Cardiac fibroblast (primary cell): ENCODE measurements at regions not wholly inside any gene's neighbourhood (a gene's known extent, or its start where the extent isn't known, plus 50 kb on each side); places are given as distances from the start of the nearest gene placed in this dataset.

ENCODE experiments used
- DNase-seq, 2 donors: peaks; one replicate each; pipeline versions ENCODE4 v3.0.0 to v3.0.0-alpha.2; 2010; ENCODE audit warnings: low read depth in 2 of 2
- H3K4me3 ChIP-seq, 2 donors: replicated peaks in 1 of 2; 1 replicate in 1 of 2; 2 replicates in 1 of 2; pipeline ENCODE4 v1.5.1; 2011; ENCODE audit warnings: low read depth in 2 of 2, low read length in 2 of 2, mild to moderate bottlenecking in 2 of 2, moderate library complexity in 1 of 2
- CTCF ChIP-seq: IDR thresholded peaks from one replicate; pipeline ENCODE4 v1.5.1; 2011; ENCODE audit warnings: low read depth, mild to moderate bottlenecking, low read length, inconsistent platforms

GRCh38 chr16:73735954-73736353, 560.7 kb upstream of the PSMD7 start:
- TF ChIP-seq CTCF, result no peak
- H3K4me3 ChIP-seq, result no peak overlapping the region
- no peak for DNase-seq

- DNase-seq, result peak; percentile 19 to 69
- H3K4me3 ChIP-seq, result no peak overlapping the region
- TF ChIP-seq CTCF, result no peak
Observed at GRCh38 chr16:73735018-73735417, 561.6 kb upstream of the PSMD7 start.

- no peak for TF ChIP-seq CTCF
- no peak for DNase-seq
- H3K4me3 ChIP-seq, result no peak overlapping the region
Observed at GRCh38 chr16:73732681-73733080, 563.9 kb upstream of the PSMD7 start.

- H3K4me3 ChIP-seq, result no peak overlapping the region
- no peak for TF ChIP-seq CTCF
- DNase-seq, result no peak
Observed at GRCh38 chr16:73732143-73732542, 564.5 kb upstream of the PSMD7 start.

GRCh38 chr16:73730481-73731090, 566.0 kb upstream of the PSMD7 start:
- no peak overlapping the region for H3K4me3 ChIP-seq
- TF ChIP-seq CTCF, result no peak
- no peak for DNase-seq

GRCh38 chr16:73725156-73725555, 571.5 kb upstream of the PSMD7 start:
- no peak overlapping the region for H3K4me3 ChIP-seq
- no peak for DNase-seq
- no peak for TF ChIP-seq CTCF

GRCh38 chr16:73724503-73724902, 572.1 kb upstream of the PSMD7 start:
- DNase-seq, result no peak
- H3K4me3 ChIP-seq, result no peak overlapping the region
- TF ChIP-seq CTCF, result no peak
